ENCODE measurements at regions not wholly inside any gene's neighbourhood (a gene's known extent, or its start where the extent isn't known, plus 50 kb on each side); places are given as distances from the start of the nearest gene placed in this dataset.

GRCh38 chr5:71945436-71945835, 161.8 kb upstream of the MAP1B start:
- DNase-seq (ENCODE audit: low read depth): no peak

- no peak for DNase-seq (ENCODE audit: low read depth)
Observed at GRCh38 chr5:71946343-71947030, 160.8 kb upstream of the MAP1B start.

- no peak for DNase-seq (ENCODE audit: low read depth)
Observed at GRCh38 chr5:71948206-71948605, 159.1 kb upstream of the MAP1B start.

- DNase-seq (ENCODE audit: low read depth): no peak
Observed at GRCh38 chr5:71949772-71950171, 157.5 kb upstream of the MAP1B start.

GRCh38 chr5:71953866-71954265, 153.4 kb upstream of the MAP1B start:
- no peak for DNase-seq (ENCODE audit: low read depth)

GRCh38 chr5:71954329-71954728, 152.9 kb upstream of the MAP1B start:
- no peak for DNase-seq (ENCODE audit: low read depth)

GRCh38 chr5:71955723-71956122, 151.6 kb upstream of the MAP1B start:
- DNase-seq (ENCODE audit: low read depth): no peak

GRCh38 chr5:71957292-71957898, 149.9 kb upstream of the MAP1B start:
- DNase-seq (ENCODE audit: low read depth): no peak

- no peak for DNase-seq (ENCODE audit: low read depth)
Observed at GRCh38 chr5:71960195-71960594, 147.1 kb upstream of the MAP1B start.

GRCh38 chr5:71961786-71962185, 145.5 kb upstream of the MAP1B start:
- no peak for DNase-seq (ENCODE audit: low read depth)

- no peak for DNase-seq (ENCODE audit: low read depth)
Observed at GRCh38 chr5:71969460-71969859, 137.8 kb upstream of the MAP1B start.

GRCh38 chr5:71971862-71972261, 135.4 kb upstream of the MAP1B start:
- DNase-seq (ENCODE audit: low read depth): no peak

- no peak for DNase-seq (ENCODE audit: low read depth)
Observed at GRCh38 chr5:71972777-71973473, 134.3 kb upstream of the MAP1B start.

- no peak for DNase-seq (ENCODE audit: low read depth)
Observed at GRCh38 chr5:71973563-71973962, 133.7 kb upstream of the MAP1B start.

GRCh38 chr5:71974165-71974564, 133.1 kb upstream of the MAP1B start:
- no peak for DNase-seq (ENCODE audit: low read depth)

- no peak for DNase-seq (ENCODE audit: low read depth)
Observed at GRCh38 chr5:71974622-71975021, 132.7 kb upstream of the MAP1B start.

- DNase-seq (ENCODE audit: low read depth): no peak
Observed at GRCh38 chr5:71976449-71976848, 130.8 kb upstream of the MAP1B start.

GRCh38 chr5:71977311-71977710, 130.0 kb upstream of the MAP1B start:
- no peak for DNase-seq (ENCODE audit: low read depth)

GRCh38 chr5:71978216-71978615, 129.1 kb upstream of the MAP1B start:
- DNase-seq (ENCODE audit: low read depth): no peak

GRCh38 chr5:71982717-71983395, 124.4 kb upstream of the MAP1B start:
- DNase-seq (ENCODE audit: low read depth): no peak

- no peak for DNase-seq (ENCODE audit: low read depth)
Observed at GRCh38 chr5:71986101-71986500, 121.2 kb upstream of the MAP1B start.

GRCh38 chr5:71988808-71989207, 118.5 kb upstream of the MAP1B start:
- DNase-seq (ENCODE audit: low read depth): no peak

GRCh38 chr5:71993600-71993999, 113.7 kb upstream of the MAP1B start:
- DNase-seq (ENCODE audit: low read depth): no peak
